Mesenchymal stem cell (in vitro differentiated cells and primary cell): ENCODE measurements at regions not wholly inside any gene's neighbourhood (a gene's known extent, or its start where the extent isn't known, plus 50 kb on each side); places are given as distances from the start of the nearest gene placed in this dataset.

Experiments
- DNase-seq: peaks from one replicate; pipeline ENCODE4 v3.0.0-alpha.2; 2013
- H2AFZ ChIP-seq: one replicate; pipeline ENCODE4 v1.6.1; 2013; ENCODE audit warnings: low read depth, mild to moderate bottlenecking, control low read depth, inconsistent platforms, low read length, moderate library complexity
- H2AK5ac ChIP-seq: 2 replicates; pipeline ENCODE4 v1.6.1; 2013; ENCODE audit warnings: low read length, moderate library complexity, mild to moderate bottlenecking, inconsistent platforms; ENCODE audit not compliant: severe bottlenecking
- H2BK120ac ChIP-seq: one replicate; pipeline ENCODE4 v1.6.1; 2013; ENCODE audit warnings: low read depth, mild to moderate bottlenecking, inconsistent platforms, low read length, moderate library complexity
- H2BK12ac ChIP-seq, 2 experiments: one replicate each; pipeline ENCODE4 v1.6.1; 2013; ENCODE audit warnings: inconsistent platforms in 2 of 2, low read length in 2 of 2, mild to moderate bottlenecking in 2 of 2, moderate library complexity in 2 of 2, control low read depth in 1 of 2
- H2BK15ac ChIP-seq: one replicate; pipeline ENCODE4 v1.6.1; 2013; ENCODE audit warnings: mild to moderate bottlenecking, low read depth, inconsistent platforms; ENCODE audit not compliant: poor library complexity, severe bottlenecking
- H2BK5ac ChIP-seq: 2 replicates; pipeline ENCODE4 v1.6.1; 2013; ENCODE audit warnings: low read depth, mild to moderate bottlenecking, low read length, control low read depth, inconsistent platforms; ENCODE audit not compliant: poor library complexity, severe bottlenecking
- H3K14ac ChIP-seq, 2 experiments: one replicate each; pipeline ENCODE4 v1.6.1; 2013; ENCODE audit warnings: inconsistent platforms in 2 of 2, low read length in 2 of 2, control low read depth in 1 of 2, mild to moderate bottlenecking in 1 of 2, moderate library complexity in 1 of 2
- H3K18ac ChIP-seq, 2 experiments: one replicate each; pipeline ENCODE4 v1.6.1; 2013; ENCODE audit warnings: inconsistent platforms in 2 of 2, low read length in 2 of 2, control low read depth in 1 of 2, low read depth in 1 of 2, mild to moderate bottlenecking in 1 of 2
- H3K23ac ChIP-seq, 2 experiments: one replicate each; pipeline ENCODE4 v1.6.1; 2013; ENCODE audit warnings: inconsistent platforms in 2 of 2, low read length in 2 of 2, mild to moderate bottlenecking in 2 of 2, moderate library complexity in 2 of 2, control low read depth in 1 of 2
- H3K27ac ChIP-seq: 2 replicates; pipeline ENCODE4 v1.5.1; 2013; ENCODE audit warnings: mild to moderate bottlenecking, moderate library complexity, low read length, control low read depth, inconsistent platforms; ENCODE audit not compliant: poor library complexity, severe bottlenecking
- H3K27me3 ChIP-seq, 2 experiments: 2 replicates each; pipeline versions ENCODE4 v1.6.1 to v1.7.0; 2013; ENCODE audit warnings: low read length in 2 of 2, mild to moderate bottlenecking in 2 of 2, moderate library complexity in 2 of 2, control low read depth in 1 of 2, inconsistent platforms in 1 of 2; ENCODE audit not compliant: control insufficient read depth in 1 of 2, insufficient read depth in 1 of 2
- H3K36me3 ChIP-seq, 2 experiments: 2 replicates each; pipeline versions ENCODE4 v1.6.1 to v1.7.0; 2013; ENCODE audit warnings: low read length in 2 of 2, control low read depth in 1 of 2, inconsistent platforms in 1 of 2, low read depth in 1 of 2, mild to moderate bottlenecking in 1 of 2; ENCODE audit not compliant: insufficient read depth in 2 of 2, control insufficient read depth in 1 of 2
- H3K4ac ChIP-seq, 2 experiments: one replicate each; pipeline ENCODE4 v1.6.1; 2013; ENCODE audit warnings: inconsistent platforms in 2 of 2, low read length in 2 of 2, mild to moderate bottlenecking in 2 of 2, moderate library complexity in 2 of 2, control low read depth in 1 of 2, low read depth in 1 of 2
- H3K4me1 ChIP-seq: 2 replicates; pipeline ENCODE4 v1.6.1; 2013; ENCODE audit warnings: low read depth, low read length, control low read depth; ENCODE audit not compliant: control insufficient read depth, insufficient read depth
- H3K4me2 ChIP-seq: 2 replicates; pipeline ENCODE4 v1.6.1; 2013; ENCODE audit warnings: low read length, mild to moderate bottlenecking, inconsistent platforms; ENCODE audit not compliant: poor library complexity, severe bottlenecking
- H3K4me3 ChIP-seq, 2 experiments: 2 replicates each; pipeline versions ENCODE4 v1.5.1 to v1.7.0; 2013; ENCODE audit warnings: low read length in 2 of 2, mild to moderate bottlenecking in 2 of 2, control low read depth in 1 of 2, low read depth in 1 of 2; ENCODE audit not compliant: insufficient read depth in 1 of 2
- H3K79me1 ChIP-seq: replicated peaks from 2 replicates; pipeline ENCODE4 v1.6.1; 2013; ENCODE audit warnings: mild to moderate bottlenecking, control low read depth, low read length, inconsistent platforms; ENCODE audit not compliant: poor library complexity, severe bottlenecking
- H3K9ac ChIP-seq: 2 replicates; pipeline ENCODE4 v1.7.0; 2013; ENCODE audit warnings: mild to moderate bottlenecking, low read length, moderate library complexity
- H3K9me3 ChIP-seq: 2 replicates; pipeline ENCODE4 v1.7.0; 2013; ENCODE audit warnings: mild to moderate bottlenecking, low read length; ENCODE audit not compliant: control insufficient read depth
- H4K8ac ChIP-seq: one replicate; pipeline ENCODE4 v1.6.1; 2013; ENCODE audit warnings: inconsistent platforms, mild to moderate bottlenecking, low read length, moderate library complexity
- H4K91ac ChIP-seq: one replicate; pipeline ENCODE4 v1.6.1; 2013; ENCODE audit warnings: mild to moderate bottlenecking, low read length, inconsistent platforms
- WGBS: methylation state at CpG from one replicate; pipeline ENCODE4 v1.1.7; 2013; ENCODE audit warnings: mixed read lengths; 5-methylcytosine and 5-hydroxymethylcytosine counted together

DNA sequence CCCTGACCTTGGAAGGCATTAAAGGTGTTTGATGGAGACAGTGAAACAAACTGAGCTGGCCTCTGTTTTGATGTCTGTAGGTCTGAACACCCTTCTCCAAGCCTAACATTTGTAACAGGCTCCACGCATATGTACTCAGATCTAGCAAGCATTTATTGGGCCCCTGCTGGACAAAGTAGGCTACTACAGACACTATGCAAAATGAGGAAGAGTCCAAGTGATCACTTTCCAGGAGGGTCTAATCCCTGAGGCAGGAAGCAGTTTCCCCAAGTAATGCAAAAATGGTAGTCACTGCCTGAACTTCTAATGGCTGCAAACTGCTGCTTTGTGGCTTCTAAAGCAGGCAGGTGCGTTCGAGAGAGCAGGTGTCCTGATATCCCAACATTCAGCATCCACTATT, 405.8 kb downstream of the MED13L start:
- WGBS, result 65% methylated on average over 3 of the region's 3 CpGs
- no peak overlapping the region for H3K9ac ChIP-seq
- no peak overlapping the region for H3K14ac ChIP-seq
- no peak overlapping the region for H3K27ac ChIP-seq
- H2BK5ac ChIP-seq, result no peak overlapping the region
- H2BK15ac ChIP-seq, result no peak overlapping the region
- H3K4me2 ChIP-seq, result no peak overlapping the region
- no peak overlapping the region for H3K23ac ChIP-seq
- no peak overlapping the region for H2AK5ac ChIP-seq
- H2AFZ ChIP-seq, result no peak overlapping the region
- H3K79me1 ChIP-seq, result no peaks in the 10 kb centered on the region
- no peak overlapping the region for H4K91ac ChIP-seq
- no peaks in the 10 kb centered on the region for H3K36me3 ChIP-seq
- H2BK12ac ChIP-seq, result no peak overlapping the region
- peak; percentile 35 for DNase-seq
- no peak overlapping the region for H3K18ac ChIP-seq
- H3K4me1 ChIP-seq, result no peaks in the 10 kb centered on the region
- H2BK120ac ChIP-seq, result no peak overlapping the region
- peaks cover 0 to 50% of the 10 kb centered on the region in 2 experiments for H3K27me3 ChIP-seq
- H3K4ac ChIP-seq, result no peak overlapping the region
- no peak overlapping the region for H4K8ac ChIP-seq
- H3K4me3 ChIP-seq, result no peak overlapping the region
- no peaks in the 10 kb centered on the region for H3K9me3 ChIP-seq

DNA sequence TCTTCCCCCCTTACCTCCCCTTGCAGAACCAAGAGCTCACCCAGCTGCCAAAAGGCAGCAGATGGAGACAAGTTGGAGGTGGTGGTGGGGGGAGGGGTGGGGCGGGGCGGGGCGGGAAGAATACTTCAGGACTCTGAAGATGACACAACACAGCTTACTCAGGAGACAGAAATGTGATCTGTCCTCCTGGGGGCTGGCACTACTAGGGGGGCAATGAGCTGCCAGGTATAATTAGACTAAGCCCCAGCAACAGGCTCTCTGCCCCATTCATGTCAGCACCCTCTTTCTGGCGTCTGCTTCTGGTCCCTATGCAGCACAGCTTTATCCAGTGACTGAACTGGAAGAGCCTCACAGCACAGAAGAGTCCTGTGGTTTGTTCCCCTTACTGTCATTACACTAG, 407.0 kb downstream of the MED13L start:
- Histone ChIP-seq H3K4ac (no peak overlapping the region), H2BK5ac (no peak overlapping the region), H3K9me3 (no peaks in the 10 kb centered on the region), H3K14ac (no peak overlapping the region), H3K18ac (no peak overlapping the region), H3K79me1 (no peaks in the 10 kb centered on the region), H2AFZ (no peak overlapping the region), H3K27ac (no peak overlapping the region), H2AK5ac (no peak overlapping the region), H3K27me3 (peaks cover 0 to 53% of the 10 kb centered on the region in 2 experiments), H3K36me3 (no peaks in the 10 kb centered on the region), H2BK120ac (no peak overlapping the region), H2BK15ac (no peak overlapping the region), H2BK12ac (no peak overlapping the region), H3K4me2 (no peak overlapping the region), H3K9ac (no peak overlapping the region), H3K4me3 (no peak overlapping the region), H4K8ac (no peak overlapping the region), H4K91ac (no peak overlapping the region), H3K23ac (no peak overlapping the region), H3K4me1 (no peaks in the 10 kb centered on the region)
- no peak for DNase-seq
- WGBS, result 88% methylated on average over 1 of the region's 4 CpGs

DNA sequence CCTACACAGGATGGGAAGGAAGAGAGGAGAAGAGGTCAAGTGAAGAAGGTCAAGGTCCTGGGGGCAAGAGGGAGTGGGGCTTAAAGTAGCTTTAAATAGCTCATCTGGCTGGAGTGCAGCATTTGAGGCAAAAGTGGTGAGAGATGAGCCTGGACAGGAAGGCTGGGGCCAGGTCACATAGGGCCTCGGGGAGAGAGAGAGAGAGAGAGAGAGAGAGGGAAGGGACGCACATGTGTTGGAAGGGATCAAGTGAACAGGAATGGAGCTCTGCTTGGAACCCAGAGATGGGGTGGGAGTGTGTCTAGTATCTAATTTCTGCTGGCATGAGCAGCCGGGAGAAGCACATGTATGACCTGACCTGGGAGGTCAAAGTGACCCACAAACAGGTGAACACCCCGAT, 407.5 kb downstream of the MED13L start:
- no peaks in the 10 kb centered on the region for H3K9me3 ChIP-seq
- H3K14ac ChIP-seq, result no peak overlapping the region
- H2AFZ ChIP-seq, result no peak overlapping the region
- no peak overlapping the region for H3K23ac ChIP-seq
- no peak overlapping the region for H3K4me3 ChIP-seq
- H3K18ac ChIP-seq, result no peak overlapping the region
- H2BK5ac ChIP-seq, result no peak overlapping the region
- 64% methylated on average over 3 of the region's 4 CpGs for WGBS
- peaks cover 0 to 55% of the 10 kb centered on the region in 2 experiments for H3K27me3 ChIP-seq
- H4K8ac ChIP-seq, result no peak overlapping the region
- no peak overlapping the region for H4K91ac ChIP-seq
- H2BK15ac ChIP-seq, result no peak overlapping the region
- no peaks in the 10 kb centered on the region for H3K4me1 ChIP-seq
- no peak overlapping the region for H2BK120ac ChIP-seq
- H3K4ac ChIP-seq, result no peak overlapping the region
- no peaks in the 10 kb centered on the region for H3K79me1 ChIP-seq
- no peak for DNase-seq
- no peaks in the 10 kb centered on the region for H3K36me3 ChIP-seq
- no peak overlapping the region for H3K27ac ChIP-seq
- H3K4me2 ChIP-seq, result no peak overlapping the region
- no peak overlapping the region for H2AK5ac ChIP-seq
- no peak overlapping the region for H3K9ac ChIP-seq
- H2BK12ac ChIP-seq, result no peak overlapping the region

GRCh38 chr12:115869604-115870003, 407.9 kb downstream of the MED13L start:
- Histone ChIP-seq H2BK15ac (no peak overlapping the region), H3K36me3 (no peaks in the 10 kb centered on the region), H3K14ac (no peak overlapping the region), H3K4ac (no peak overlapping the region), H2AFZ (no peak overlapping the region), H3K9ac (no peak overlapping the region), H3K27me3 (peaks cover 0 to 57% of the 10 kb centered on the region in 2 experiments), H3K23ac (no peak overlapping the region), H3K4me2 (no peak overlapping the region), H2AK5ac (no peak overlapping the region), H3K4me1 (no peaks in the 10 kb centered on the region), H3K79me1 (no peaks in the 10 kb centered on the region), H3K4me3 (no peak overlapping the region), H4K8ac (no peak overlapping the region), H3K18ac (no peak overlapping the region), H2BK5ac (no peak overlapping the region), H2BK12ac (no peak overlapping the region), H3K27ac (no peak overlapping the region), H2BK120ac (no peak overlapping the region), H3K9me3 (no peaks in the 10 kb centered on the region), H4K91ac (no peak overlapping the region)
- no peak for DNase-seq
- WGBS, result 54% methylated on average over 4 of the region's 5 CpGs
